ENCODE measurements at regions not wholly inside any gene's neighbourhood (a gene's known extent, or its start where the extent isn't known, plus 50 kb on each side); places are given as distances from the start of the nearest gene placed in this dataset.

DNA sequence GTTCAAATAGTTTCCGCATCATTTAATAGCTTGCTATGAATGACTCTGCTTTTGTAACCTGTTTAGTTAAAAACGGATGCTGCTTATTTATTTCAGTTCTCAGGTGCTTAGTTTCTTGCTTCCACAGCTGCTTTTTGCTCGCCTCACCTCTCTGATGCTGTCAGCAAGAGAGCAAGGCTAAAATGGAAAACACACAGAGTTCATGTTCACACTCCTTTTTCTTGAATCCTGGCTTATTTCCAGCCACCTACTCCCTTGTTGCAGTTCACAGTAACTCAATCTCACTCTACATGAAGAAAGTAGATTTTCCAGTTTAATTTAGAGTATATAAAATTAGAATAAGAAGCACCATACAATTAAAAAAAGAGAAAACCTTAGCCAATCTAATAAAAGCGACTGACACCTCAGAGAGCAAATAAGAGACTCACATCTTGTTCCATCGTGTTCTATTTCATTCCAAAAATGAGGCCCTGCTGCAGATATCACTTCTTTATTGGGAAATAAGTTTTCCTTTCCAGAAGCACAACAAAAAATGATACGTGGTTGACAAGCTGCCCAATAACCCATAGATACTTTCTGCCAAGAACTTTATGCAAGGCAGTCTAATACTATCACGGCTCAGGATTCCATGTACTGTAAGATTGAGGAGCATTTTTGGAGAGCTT, 326.1 kb upstream of the SLITRK1 start:
- Mint-ChIP-seq H3K36me3 (ENCODE audit: insufficient read depth, unreplicated experiment) (no peaks in the 10 kb centered on the region), H3K27ac (ENCODE audit: unreplicated experiment) (no peak overlapping the region), H3K4me3 (ENCODE audit: unreplicated experiment) (no peak overlapping the region), H3K27me3 (ENCODE audit: insufficient read depth, unreplicated experiment) (no peaks in the 10 kb centered on the region), H3K9me3 (ENCODE audit: unreplicated experiment) (no peaks in the 10 kb centered on the region), H3K4me1 (ENCODE audit: low read depth, unreplicated experiment) (no peaks in the 10 kb centered on the region)
- Histone ChIP-seq H3K27me3 (replicated peaks; ENCODE audit: control insufficient read depth, insufficient read depth, low read length) (no peaks in the 10 kb centered on the region), H3K4me3 (ENCODE audit: low read depth, low read length) (no peak overlapping the region), H3K36me3 (ENCODE audit: control insufficient read depth, insufficient read depth, low read length) (no peaks in the 10 kb centered on the region), H3K4me1 (no peaks in the 10 kb centered on the region), H3K9me3 (no peaks in the 10 kb centered on the region)
- no peak for DNase-seq
- intact Hi-C loops (cut with micrococcal nuclease; ENCODE audit: unreplicated experiment) = no loop called here
- POLR2A ChIA-PET = no interaction called here
- TF ChIP-seq, protein P1, sequence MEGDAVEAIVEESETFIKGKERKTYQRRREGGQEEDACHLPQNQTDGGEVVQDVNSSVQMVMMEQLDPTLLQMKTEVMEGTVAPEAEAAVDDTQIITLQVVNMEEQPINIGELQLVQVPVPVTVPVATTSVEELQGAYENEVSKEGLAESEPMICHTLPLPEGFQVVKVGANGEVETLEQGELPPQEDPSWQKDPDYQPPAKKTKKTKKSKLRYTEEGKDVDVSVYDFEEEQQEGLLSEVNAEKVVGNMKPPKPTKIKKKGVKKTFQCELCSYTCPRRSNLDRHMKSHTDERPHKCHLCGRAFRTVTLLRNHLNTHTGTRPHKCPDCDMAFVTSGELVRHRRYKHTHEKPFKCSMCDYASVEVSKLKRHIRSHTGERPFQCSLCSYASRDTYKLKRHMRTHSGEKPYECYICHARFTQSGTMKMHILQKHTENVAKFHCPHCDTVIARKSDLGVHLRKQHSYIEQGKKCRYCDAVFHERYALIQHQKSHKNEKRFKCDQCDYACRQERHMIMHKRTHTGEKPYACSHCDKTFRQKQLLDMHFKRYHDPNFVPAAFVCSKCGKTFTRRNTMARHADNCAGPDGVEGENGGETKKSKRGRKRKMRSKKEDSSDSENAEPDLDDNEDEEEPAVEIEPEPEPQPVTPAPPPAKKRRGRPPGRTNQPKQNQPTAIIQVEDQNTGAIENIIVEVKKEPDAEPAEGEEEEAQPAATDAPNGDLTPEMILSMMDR (IDR thresholded peaks at IDR 0.05; ENCODE audit: insufficient read depth in 1 of 2, low read depth in 1 of 2, low read length in 1 of 2, severe bottlenecking in 1 of 2, unreplicated experiment in 1 of 2) = no peak
- no TSS peak for BruUV-seq (replicated peaks)
- CTCF ChIA-PET = no interaction called here

DNA sequence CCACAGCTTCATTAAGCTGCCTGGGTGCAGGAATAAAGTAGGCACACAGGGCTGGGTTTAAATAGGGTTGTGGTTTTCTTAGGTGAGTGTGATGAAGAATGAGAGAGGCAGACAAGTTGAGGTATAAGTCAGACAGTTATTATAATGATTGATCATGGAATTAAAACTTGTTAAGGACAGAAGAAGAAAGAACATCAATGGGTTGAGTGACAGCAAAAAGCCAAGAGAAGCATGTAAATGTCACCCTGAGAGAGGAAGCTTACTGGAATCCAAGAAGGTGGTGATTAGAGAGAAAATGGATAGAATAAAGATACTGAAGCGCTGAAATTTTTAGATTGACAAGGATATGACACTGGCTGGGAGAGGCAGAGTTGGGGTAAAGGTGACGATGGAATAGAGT, 325.2 kb upstream of the SLITRK1 start:
- intact Hi-C loops (cut with micrococcal nuclease; ENCODE audit: unreplicated experiment) = no loop called here
- Mint-ChIP-seq H3K36me3 (ENCODE audit: insufficient read depth, unreplicated experiment) (no peaks in the 10 kb centered on the region), H3K4me1 (ENCODE audit: low read depth, unreplicated experiment) (no peaks in the 10 kb centered on the region), H3K27me3 (ENCODE audit: insufficient read depth, unreplicated experiment) (peaks cover 3% of the 10 kb centered on the region), H3K27ac (ENCODE audit: unreplicated experiment) (no peak overlapping the region), H3K9me3 (ENCODE audit: unreplicated experiment) (no peaks in the 10 kb centered on the region), H3K4me3 (ENCODE audit: unreplicated experiment) (no peak overlapping the region)
- H3K4me1 ChIP-seq = no peaks in the 10 kb centered on the region
- CTCF ChIA-PET = no interaction called here
- no peak for DNase-seq
- H3K36me3 ChIP-seq (ENCODE audit: control insufficient read depth, insufficient read depth, low read length) = no peaks in the 10 kb centered on the region
- no peak overlapping the region for H3K4me3 ChIP-seq (ENCODE audit: low read depth, low read length)
- no peaks in the 10 kb centered on the region for H3K9me3 ChIP-seq
- TF ChIP-seq, protein P1 (IDR thresholded peaks at IDR 0.05; ENCODE audit: insufficient read depth in 1 of 2, low read depth in 1 of 2, low read length in 1 of 2, severe bottlenecking in 1 of 2, unreplicated experiment in 1 of 2) = no peak
- BruUV-seq (replicated peaks) = no TSS peak
- H3K27me3 ChIP-seq (replicated peaks; ENCODE audit: control insufficient read depth, insufficient read depth, low read length) = no peaks in the 10 kb centered on the region
- POLR2A ChIA-PET = no interaction called here

DNA sequence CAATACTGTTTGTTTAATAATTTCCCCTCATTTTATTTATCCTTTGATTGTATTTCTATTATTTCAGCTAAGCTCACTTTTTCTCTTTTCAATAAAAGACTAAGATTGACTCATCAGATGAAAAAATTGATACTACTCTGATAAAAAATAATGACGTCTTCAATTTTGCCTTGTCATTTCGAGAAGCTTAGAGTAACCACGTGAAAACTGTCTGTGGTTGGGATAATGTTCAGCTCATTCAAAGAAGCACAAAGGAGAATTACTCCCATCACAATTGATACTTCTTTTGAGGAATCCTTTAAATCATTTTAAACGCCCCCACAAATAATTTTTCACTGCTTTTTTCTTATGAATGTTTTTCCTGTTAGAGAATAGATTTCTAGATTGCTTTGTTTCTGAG, 318.7 kb upstream of the SLITRK1 start:
- Mint-ChIP-seq H3K4me3 (ENCODE audit: unreplicated experiment) (no peak overlapping the region), H3K9me3 (ENCODE audit: unreplicated experiment) (no peaks in the 10 kb centered on the region)

More for the DNA sequence above, 318.7 kb upstream of the SLITRK1 start:
- intact Hi-C loops (cut with micrococcal nuclease; ENCODE audit: unreplicated experiment) = no loop called here
- no TSS peak for BruUV-seq (replicated peaks)
- ChIA-PET CTCF (interaction anchor here (0.6 kb wide), 1 partner anchor 268 kb away, joined by 3 read pairs; no protein-coding TSS in a partner anchor), POLR2A (no interaction called here)
- no peak for DNase-seq
- Mint-ChIP-seq H3K27ac (ENCODE audit: unreplicated experiment) (no peak overlapping the region), H3K27me3 (ENCODE audit: insufficient read depth, unreplicated experiment) (peaks cover 3% of the 10 kb centered on the region), H3K4me1 (ENCODE audit: low read depth, unreplicated experiment) (no peaks in the 10 kb centered on the region), H3K36me3 (ENCODE audit: insufficient read depth, unreplicated experiment) (no peaks in the 10 kb centered on the region)
- no peaks in the 10 kb centered on the region for H3K27me3 ChIP-seq (replicated peaks; ENCODE audit: control insufficient read depth, insufficient read depth, low read length)
- H3K4me3 ChIP-seq (ENCODE audit: low read depth, low read length) = no peak overlapping the region
- H3K9me3 ChIP-seq = no peaks in the 10 kb centered on the region
- H3K36me3 ChIP-seq (ENCODE audit: control insufficient read depth, insufficient read depth, low read length) = no peaks in the 10 kb centered on the region
- TF ChIP-seq, protein P1 (IDR thresholded peaks at IDR 0.05; ENCODE audit: insufficient read depth in 1 of 2, low read depth in 1 of 2, low read length in 1 of 2, severe bottlenecking in 1 of 2, unreplicated experiment in 1 of 2) = no peak
- no peaks in the 10 kb centered on the region for H3K4me1 ChIP-seq

Data from Caco-2 (cell line).